HCT116 (cell line): ENCODE measurements at regions not wholly inside any gene's neighbourhood (a gene's known extent, or its start where the extent isn't known, plus 50 kb on each side); places are given as distances from the start of the nearest gene placed in this dataset.
A peak's percentile ranks its signal among the peaks of the same experiment; 100 is the strongest.

ENCODE experiments used
- ATAC-seq: fragments of 200-7000 bp; cut with Tn5 transposase; 2 replicates; pipeline ENCODE4 v1.9.1; 2020; ENCODE audit warnings: mild to moderate bottlenecking, moderate library complexity
- BruUV-seq: library from RNA; stranded (reverse); fragments of 400-500 nt; replicated peaks from 2 replicates; lab custom pipeline; 2021; lab: Mats Ljungman, UMichigan
- CTCF ChIA-PET: fragments of 300-600 bp; sonication (Branson Sonifier 250); formaldehyde crosslinking; loops from one replicate; lab custom pipeline; 2021; ENCODE audit warnings: antibody characterized with exemption; lab: Charles Lee
- POLR2A ChIA-PET: fragments of 300-600, 350-600 bp; sonication (Branson Sonifier 250); formaldehyde crosslinking; loops from one replicate; lab custom pipeline; 2021; ENCODE audit warnings: antibody characterized with exemption; lab: Charles Lee
- RAD21 ChIA-PET, 2 experiments: fragments of 300-600 bp; sonication (Branson Sonifier 250); formaldehyde crosslinking; loops; one replicate each; lab custom pipeline; 2023; ENCODE audit warnings: low total read pairs in 2 of 2; ENCODE audit not compliant: uncharacterized antibody in 2 of 2, unreplicated experiment in 2 of 2, low non-redundant PET in 1 of 2; lab: Charles Lee
- DNase-seq: peaks from one replicate; pipeline ENCODE4 v3.0.0-alpha.2; 2010; ENCODE audit warnings: low read depth, low spot score
- H2AFZ ChIP-seq: fragments of 200-600 bp; shearing (Covaris generic), sonication (generic); 2 replicates; pipeline ENCODE4 v1.6.1; 2017; ENCODE audit warnings: low read depth, mixed run types, mixed read lengths, antibody characterized with exemption, low read length; ENCODE audit not compliant: poor library complexity, severe bottlenecking
- H3K27ac ChIP-seq: 2 replicates; pipeline ENCODE4 v1.5.1; 2012; ENCODE audit warnings: low read depth, low read length
- H3K27me3 ChIP-seq: fragments of 200-600 bp; sonication (generic); 2 replicates; pipeline ENCODE4 v1.6.1; 2016; ENCODE audit warnings: mixed run types, low read length, mixed read lengths; ENCODE audit not compliant: insufficient read depth
- H3K36me3 ChIP-seq, 2 experiments: fragments of 200-500 bp in 1 of 2; fragments of 200-600 bp in 1 of 2; sonication (Bioruptor generic) in 1 of 2; sonication (generic) in 1 of 2; 2 replicates each; pipeline versions ENCODE4 v1.5.1 to v1.6.1; 2014 to 2016; ENCODE audit warnings: low read length in 2 of 2, inconsistent platforms in 1 of 2, mixed read lengths in 1 of 2, mixed run types in 1 of 2; ENCODE audit not compliant: insufficient read depth in 2 of 2, control insufficient read depth in 1 of 2
- H3K4me1 ChIP-seq, 2 experiments: fragments of 200-600 bp in 1 of 2; sonication (generic) in 1 of 2; 2 replicates each; pipeline versions ENCODE4 v1.5.1 to v1.6.1; 2012 to 2017; ENCODE audit warnings: low read length in 2 of 2, inconsistent platforms in 1 of 2, mild to moderate bottlenecking in 1 of 2, mixed read lengths in 1 of 2, mixed run types in 1 of 2, moderate library complexity in 1 of 2; ENCODE audit not compliant: insufficient read depth in 2 of 2, control insufficient read depth in 1 of 2
- H3K4me2 ChIP-seq: fragments of 200-600 bp; sonication (generic); 2 replicates; pipeline ENCODE4 v1.6.1; 2017; ENCODE audit warnings: mixed run types, low read length, mixed read lengths
- H3K4me3 ChIP-seq, 2 experiments: fragments of 200-600 bp in 1 of 2; sonication (generic) in 1 of 2; replicated peaks in 1 of 2; 2 replicates each; pipeline ENCODE4 v1.5.1; 2011 to 2016; ENCODE audit warnings: low read length in 2 of 2, control low read depth in 1 of 2, low read depth in 1 of 2, mild to moderate bottlenecking in 1 of 2, mixed read lengths in 1 of 2, mixed run types in 1 of 2
- H3K79me2 ChIP-seq: fragments of 200-600 bp; sonication (generic); 2 replicates; pipeline ENCODE4 v1.6.1; 2017; ENCODE audit warnings: mild to moderate bottlenecking, mixed run types, low read length, moderate library complexity, mixed read lengths; ENCODE audit not compliant: insufficient read depth
- H3K9ac ChIP-seq: fragments of 200-600 bp; sonication (generic); 2 replicates; pipeline ENCODE4 v1.6.1; 2016; ENCODE audit warnings: low read length, mixed read lengths
- H3K9me2 ChIP-seq: fragments of 200-600 bp; sonication (generic), shearing (Covaris generic); 2 replicates; pipeline ENCODE4 v1.6.1; 2017; ENCODE audit warnings: mixed run types, mild to moderate bottlenecking, moderate library complexity; ENCODE audit not compliant: insufficient read depth
- H3K9me3 ChIP-seq, 2 experiments: fragments of 200-500 bp in 1 of 2; fragments of 200-600 bp in 1 of 2; sonication (Bioruptor generic) in 1 of 2; sonication (generic) in 1 of 2; 2 replicates each; pipeline ENCODE4 v1.6.1; 2014 to 2017; ENCODE audit warnings: low read length in 2 of 2, mixed read lengths in 2 of 2, inconsistent platforms in 1 of 2, low read depth in 1 of 2, mild to moderate bottlenecking in 1 of 2, mixed run types in 1 of 2, moderate library complexity in 1 of 2; ENCODE audit not compliant: control insufficient read depth in 1 of 2, insufficient read depth in 1 of 2
- H4K20me1 ChIP-seq: fragments of 200-600 bp; sonication (generic), shearing (Covaris generic); 2 replicates; pipeline ENCODE4 v1.6.1; 2017; ENCODE audit warnings: mixed run types, mild to moderate bottlenecking, moderate library complexity; ENCODE audit not compliant: insufficient read depth
- ATF3 ChIP-seq: IDR thresholded peaks from 2 replicates; pipeline ENCODE4 v1.6.1; 2012
- CEBPB ChIP-seq: IDR thresholded peaks from 2 replicates; pipeline ENCODE4 v1.6.1; 2012; ENCODE audit warnings: low read depth
- CTCF ChIP-seq, 3 experiments: fragments of 200-600 bp in 1 of 3; sonication (generic) in 1 of 3; IDR thresholded peaks in 2 of 3; conservative IDR thresholded peaks in 1 of 3; 2 replicates each; pipeline ENCODE4 v1.5.1; 2012 to 2017; ENCODE audit warnings: low read depth in 2 of 3, low read length in 2 of 3, antibody characterized with exemption in 1 of 3, borderline replicate concordance in 1 of 3, control low read depth in 1 of 3, mild to moderate bottlenecking in 1 of 3, mixed read lengths in 1 of 3, mixed run types in 1 of 3, moderate library complexity in 1 of 3; ENCODE audit not compliant: insufficient read depth in 1 of 3
- ELF1 ChIP-seq: IDR thresholded peaks from 2 replicates; pipeline ENCODE4 v1.6.1; 2012; ENCODE audit warnings: low read depth, borderline replicate concordance
- POLR2AphosphoS5 ChIP-seq: IDR thresholded peaks from 2 replicates; pipeline ENCODE4 v1.6.1; 2011; ENCODE audit warnings: mild to moderate bottlenecking, low read depth, low read length, moderate library complexity
- RAD21 ChIP-seq: IDR thresholded peaks from 2 replicates; pipeline ENCODE4 v1.6.1; 2012; ENCODE audit warnings: low read depth, mild to moderate bottlenecking
- REST ChIP-seq: IDR thresholded peaks from 2 replicates; pipeline ENCODE4 v1.6.1; 2012; ENCODE audit warnings: low read depth
- SIN3A ChIP-seq: IDR thresholded peaks from 2 replicates; pipeline ENCODE4 v1.6.1; 2012; ENCODE audit warnings: low read depth
- SP1 ChIP-seq: IDR thresholded peaks from 2 replicates; pipeline ENCODE4 v1.6.1; 2012; ENCODE audit warnings: low read depth
- intact Hi-C: fragments of 100-400 bp; cut with micrococcal nuclease; formaldehyde crosslinking; loops from 2 replicates; pipeline ENCODE4 v1.10.0; 2022

GRCh38 chr2:59025157-59025757 lies 784.1 kb upstream of the FANCL start:
- Histone ChIP-seq H3K9ac (no peak overlapping the region), H3K9me2 (no peaks in the 10 kb centered on the region), H3K4me2 (no peak overlapping the region)
- ChIA-PET POLR2A (no interaction called here), CTCF (interaction anchor here (0.7 to 3.2 kb wide), 11 partner anchors 10 to 1649 kb away, joined by 3 to 23 read pairs (median 4); partner anchors contain the start of gene BCL11A)
- DNase-seq, result peak; percentile 8
- peak; percentile 89 for ATAC-seq
- TF ChIP-seq RAD21 (peak; percentile 52), ELF1 (no peak), SP1 (no peak), CTCF (IDR thresholded peaks at IDR 0.05 in 2 of 3, conservative IDR thresholded peaks at IDR 0.05 in 1 of 3; ENCODE audit: borderline replicate concordance in 1 of 3, insufficient read depth in 1 of 3, low read depth in 2 of 3, low read length in 2 of 3) (peak; percentile 50 to 96 (median 94); a peak in 5 of 6 replicates)
- TF ChIP-seq, all 23 proteins: peak for 2
- Histone ChIP-seq H3K27ac (no peak overlapping the region), H3K36me3 (no peaks in the 10 kb centered on the region), H3K27me3 (peaks cover 9% of the 10 kb centered on the region; the same call in 1 of the 2 replicates), H3K9me3 (no peaks in the 10 kb centered on the region), H3K4me1 (no peaks in the 10 kb centered on the region), H3K79me2 (no peaks in the 10 kb centered on the region), H3K4me3 (no peak overlapping the region), H4K20me1 (no peaks in the 10 kb centered on the region), H2AFZ (no peak overlapping the region)
- RAD21 ChIA-PET, result interaction anchor here in 1 of 2 experiments (0.6 kb wide), 1 partner anchor 1525 kb away, joined by 4 read pairs; no protein-coding TSS in a partner anchor
- intact Hi-C loops, result loop anchor here (1.0 kb wide), 1 partner anchor 1525 kb away; no protein-coding TSS in a partner anchor
- no TSS peak for BruUV-seq

- no TSS peak for BruUV-seq
- Histone ChIP-seq H4K20me1 (no peaks in the 10 kb centered on the region), H3K9me3 (no peaks in the 10 kb centered on the region), H3K79me2 (no peaks in the 10 kb centered on the region), H3K27ac (no peak overlapping the region), H3K9ac (no peak overlapping the region), H3K27me3 (no peaks in the 10 kb centered on the region), H3K4me2 (no peak overlapping the region), H2AFZ (no peak overlapping the region), H3K9me2 (no peaks in the 10 kb centered on the region), H3K4me3 (no peak overlapping the region), H3K36me3 (no peaks in the 10 kb centered on the region), H3K4me1 (no peaks in the 10 kb centered on the region)
- intact Hi-C loops, result no loop called here
- ChIA-PET POLR2A (no interaction called here), RAD21 (no interaction called here), CTCF (no interaction called here)
- DNase-seq (no peak), ATAC-seq (no peak)
- no peak for TF ChIP-seq CTCF (IDR thresholded peaks at IDR 0.05 in 2 of 3, conservative IDR thresholded peaks at IDR 0.05 in 1 of 3; ENCODE audit: borderline replicate concordance in 1 of 3, insufficient read depth in 1 of 3, low read depth in 2 of 3, low read length in 2 of 3)
- TF ChIP-seq POLR2AphosphoS5, result no peak
- TF ChIP-seq ELF1, result no peak
- no peak for TF ChIP-seq REST
- TF ChIP-seq ATF3, result no peak
- no peak for TF ChIP-seq SIN3A
- no peak for TF ChIP-seq CEBPB
Measured at GRCh38 chr2:59021786-59022185, 780.7 kb upstream of the FANCL start.
